GM18498 (cell line): ENCODE measurements at regions not wholly inside any gene's neighbourhood (a gene's known extent, or its start where the extent isn't known, plus 50 kb on each side); places are given as distances from the start of the nearest gene placed in this dataset.

ENCODE experiments used
- ATAC-seq: cut with Tn5 transposase; IDR thresholded peaks from one replicate; pipeline ENCODE4 v1.9.1; 2021; ENCODE audit warnings: mild to moderate bottlenecking, moderate library complexity; ENCODE audit not compliant: unreplicated experiment

DNA sequence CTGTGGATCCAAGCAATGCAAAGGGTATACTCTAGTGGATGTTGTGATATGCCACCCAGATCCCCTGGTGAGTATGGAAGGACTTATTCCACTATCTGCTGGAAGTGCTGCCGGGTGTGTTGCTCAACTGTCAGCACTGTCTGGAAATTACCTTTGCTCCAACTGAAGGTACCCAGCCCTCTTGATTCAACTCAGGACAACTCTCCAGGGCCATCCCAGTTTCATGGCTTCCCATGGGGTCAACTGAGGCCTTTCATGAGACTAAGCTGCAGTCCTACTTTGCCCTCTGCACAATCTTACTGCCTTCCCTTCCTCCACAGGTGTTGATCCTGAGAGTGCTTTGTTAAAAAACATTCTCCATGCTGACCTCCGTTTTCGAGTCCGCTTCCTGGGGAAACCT is 99.8 kb downstream of the SPRY1 start:
- no peak for ATAC-seq

DNA sequence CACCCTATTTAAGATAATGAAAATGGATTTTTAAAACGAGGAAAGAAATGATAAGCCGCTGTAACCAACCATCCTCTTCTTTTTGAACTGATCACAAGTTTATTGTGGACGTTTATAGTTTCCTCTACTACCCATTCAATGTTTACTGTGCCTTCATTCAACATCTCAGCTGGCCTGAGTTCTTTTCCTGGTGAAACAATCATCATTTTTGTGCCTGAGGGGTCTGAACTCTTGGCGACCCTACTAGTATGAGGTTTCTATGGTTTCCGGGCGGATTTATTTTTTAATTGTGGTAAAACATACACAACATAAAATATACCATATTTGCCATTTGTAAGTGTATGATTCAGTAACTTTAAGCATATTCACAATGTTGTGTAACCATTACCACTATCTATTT is 100.7 kb downstream of the SPRY1 start:
- ATAC-seq: no peak

DNA sequence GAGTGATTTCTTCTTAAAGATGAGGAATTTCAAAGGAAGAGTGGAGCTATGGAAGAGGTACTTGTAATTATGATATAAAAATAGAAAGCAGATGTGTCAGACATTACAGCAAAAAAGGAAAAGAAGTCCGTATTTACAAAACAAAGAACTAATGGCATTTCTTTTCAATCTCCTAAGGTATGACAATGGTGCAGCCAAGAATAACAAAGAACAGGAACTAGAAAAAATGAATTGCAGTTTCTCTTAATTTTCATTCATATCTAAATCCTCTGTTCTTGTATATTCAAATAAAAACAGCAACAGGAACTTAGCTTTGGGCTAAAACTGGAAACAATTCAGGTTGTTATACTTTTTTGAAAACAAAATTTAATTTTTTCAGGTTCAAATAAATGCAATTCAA is 105.1 kb downstream of the SPRY1 start:
- no peak for ATAC-seq

DNA sequence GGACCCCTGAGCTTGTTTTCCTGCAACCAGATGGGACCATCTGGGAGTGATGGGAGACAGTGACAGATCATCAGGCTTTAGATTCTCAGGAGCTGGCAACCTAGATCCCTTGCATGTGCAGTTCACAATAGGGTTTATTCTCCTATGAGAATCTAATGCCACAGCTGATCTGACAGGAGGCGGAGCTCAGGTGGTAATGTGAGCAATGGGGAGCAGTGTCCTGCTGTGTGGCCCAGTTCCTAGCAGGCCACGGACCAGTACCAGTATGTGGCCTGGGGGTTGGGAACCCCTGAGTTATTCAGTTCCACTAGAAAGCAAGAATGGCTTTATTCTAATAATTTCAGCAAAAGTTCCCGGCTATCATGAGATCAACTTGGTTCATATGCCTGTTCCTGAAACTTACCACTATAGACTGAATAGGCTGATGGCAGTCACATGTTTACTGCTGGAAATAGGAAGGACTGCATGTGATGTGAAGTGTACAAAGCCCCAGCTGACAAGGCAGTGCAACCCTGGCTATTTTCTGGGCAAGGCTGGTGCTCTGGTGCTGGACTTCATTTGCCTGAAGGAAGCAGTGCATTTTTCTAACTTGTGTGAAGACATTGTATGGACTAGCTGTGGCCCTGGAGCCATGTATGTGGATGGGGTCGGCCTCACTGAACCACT is 107.2 kb downstream of the SPRY1 start:
- ATAC-seq: no peak

DNA sequence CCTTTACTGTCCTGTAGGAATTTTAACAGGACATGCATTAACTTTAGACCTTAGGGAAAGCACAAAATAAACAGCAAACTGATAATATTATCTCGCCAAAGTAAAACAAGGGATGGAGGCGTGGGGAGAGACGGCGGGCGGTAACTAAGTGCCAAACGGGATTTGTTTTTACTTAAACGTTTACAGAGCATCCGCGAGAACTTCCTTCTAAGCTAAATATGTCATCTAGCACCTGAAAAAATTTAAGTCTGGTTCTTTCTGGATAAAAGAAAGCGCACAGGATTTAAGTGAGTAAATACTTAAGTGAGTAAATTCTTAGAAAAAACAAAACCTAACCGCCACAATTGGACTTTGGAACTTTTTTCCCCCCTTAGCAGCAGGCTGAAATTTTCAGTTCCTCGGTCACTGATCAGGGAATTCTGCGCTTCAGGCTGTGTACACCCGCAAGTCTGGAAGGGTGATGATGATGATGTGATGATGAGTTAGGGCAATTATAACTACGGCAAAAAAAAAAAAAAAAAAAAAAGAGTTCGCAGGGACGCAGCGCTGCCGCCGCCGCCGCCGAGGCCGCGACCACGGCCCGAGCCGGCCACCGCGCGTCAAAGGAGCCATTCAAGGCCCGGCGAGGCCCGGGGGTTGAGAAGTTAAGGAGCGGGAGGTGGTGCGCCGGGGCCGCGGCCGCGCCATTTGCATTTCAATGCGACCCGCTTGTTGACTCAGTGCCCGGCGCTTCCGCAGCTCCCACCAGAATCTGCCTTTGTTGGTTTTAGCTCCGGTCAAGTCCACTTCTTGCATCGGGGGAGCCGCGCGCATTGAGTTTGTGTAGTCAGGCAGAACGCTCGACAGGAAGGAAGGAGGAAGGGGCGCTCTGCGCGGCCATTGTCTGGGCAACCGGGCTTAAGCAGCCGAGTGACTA is 108.8 kb downstream of the SPRY1 start:
- ATAC-seq: peak; percentile 74

DNA sequence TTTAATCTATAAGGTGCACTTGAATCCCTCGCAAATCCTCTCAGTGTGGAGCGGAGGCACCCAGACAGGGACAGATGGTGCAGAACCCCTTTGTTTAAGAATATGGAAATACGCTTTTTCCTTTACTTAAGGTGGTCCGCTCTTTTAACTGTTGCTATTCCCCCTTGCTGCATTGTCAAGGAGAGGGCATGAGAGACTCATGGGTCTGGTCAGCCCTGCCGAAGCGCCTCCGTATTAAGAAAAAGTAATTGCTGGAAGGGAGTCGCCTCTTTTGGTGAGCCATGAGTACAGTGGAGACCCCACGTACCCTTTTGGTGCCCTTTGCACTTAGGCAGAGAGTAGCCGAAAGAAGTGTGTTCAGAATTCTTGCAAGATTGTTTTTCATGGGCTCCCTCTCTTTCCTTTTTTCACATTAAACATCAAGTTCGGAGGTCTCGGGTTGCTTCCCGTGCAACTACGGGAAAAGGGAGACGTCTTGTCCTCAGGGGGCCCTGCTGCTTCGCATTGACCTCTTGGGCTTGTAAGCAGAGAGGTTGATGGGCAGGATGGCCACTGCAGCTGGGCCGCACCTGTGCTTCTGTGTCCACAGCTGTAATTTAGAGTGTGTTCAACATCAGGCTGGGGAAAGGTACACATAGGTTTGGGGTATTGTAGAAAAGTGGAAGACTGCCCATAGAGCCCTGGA is 109.6 kb downstream of the SPRY1 start:
- ATAC-seq: no peak

DNA sequence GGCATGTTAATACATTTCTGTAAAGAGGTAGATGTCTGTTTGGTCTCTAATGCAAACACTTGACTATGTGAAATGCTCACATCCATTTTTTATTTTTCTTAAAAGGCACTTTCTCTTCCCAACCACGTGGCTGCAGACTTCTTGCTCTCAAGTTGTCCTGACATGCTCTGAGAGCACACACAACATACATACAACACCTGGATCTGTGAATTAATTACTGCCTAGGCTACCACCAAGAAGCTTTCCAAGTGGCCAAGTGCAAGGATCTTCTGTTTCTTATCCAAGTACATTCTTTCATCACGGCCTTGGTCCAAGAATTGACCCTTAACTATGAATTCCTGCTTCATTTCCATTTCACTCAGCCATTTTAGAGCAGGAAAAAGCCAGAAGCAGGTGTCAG is 110.8 kb downstream of the SPRY1 start:
- ATAC-seq: no peak

DNA sequence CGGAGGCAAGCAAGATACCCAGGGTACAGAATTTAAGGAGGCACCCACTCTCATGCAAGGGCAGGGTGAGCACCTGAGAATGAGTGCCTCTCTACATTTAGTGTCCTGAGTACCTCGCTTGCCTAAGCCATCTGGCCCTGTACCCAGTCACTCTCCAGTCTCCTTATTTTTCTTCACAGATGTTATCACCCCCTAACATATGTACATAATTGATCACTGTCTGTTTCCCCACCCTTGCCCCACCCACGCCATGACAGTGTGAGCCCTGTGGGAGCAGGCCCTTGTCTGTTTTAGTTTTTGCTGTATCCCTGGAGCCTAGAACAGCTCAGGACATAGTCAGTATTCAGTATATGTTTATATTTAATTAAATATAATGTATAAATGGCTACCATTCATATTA is 113.6 kb downstream of the SPRY1 start:
- ATAC-seq: no peak

DNA sequence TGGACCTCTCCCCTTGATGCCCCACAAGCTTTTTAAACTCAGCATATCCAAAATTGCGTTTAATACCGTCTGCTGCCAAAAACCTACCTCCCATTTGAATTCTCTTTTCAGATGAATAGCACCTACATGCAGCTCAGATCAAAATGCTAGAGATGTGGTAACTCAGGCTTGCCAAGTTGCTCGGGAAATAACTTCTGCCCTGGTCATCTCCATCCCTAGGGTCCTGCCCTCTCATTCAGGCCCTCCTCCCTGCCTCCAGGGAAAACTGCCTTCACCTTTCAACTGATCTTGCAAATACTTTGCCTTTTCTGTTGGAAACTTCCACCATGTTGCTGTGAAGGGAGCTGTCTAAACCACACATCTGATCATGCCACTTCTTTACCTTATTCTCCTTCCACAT is 114.1 kb downstream of the SPRY1 start:
- no peak for ATAC-seq

DNA sequence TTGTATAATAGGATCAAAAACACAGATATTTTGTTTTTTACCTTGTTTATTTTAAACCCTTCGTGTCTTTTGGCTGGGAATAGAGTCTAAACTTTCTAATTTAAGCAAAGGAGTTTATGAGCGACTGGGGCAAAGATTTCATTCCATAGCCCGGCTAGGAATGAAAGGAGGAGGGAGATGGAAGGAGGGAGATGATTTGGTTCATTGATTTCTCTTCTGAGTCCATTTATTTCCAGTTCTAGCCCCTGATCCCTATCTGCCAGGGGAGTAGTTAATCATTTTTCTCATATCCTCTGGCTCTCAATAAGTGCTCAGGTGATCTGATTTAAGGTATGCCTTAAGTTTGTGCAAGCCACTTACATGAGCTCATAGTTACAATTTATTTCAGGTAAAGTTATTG is 120.0 kb downstream of the SPRY1 start:
- ATAC-seq: no peak

DNA sequence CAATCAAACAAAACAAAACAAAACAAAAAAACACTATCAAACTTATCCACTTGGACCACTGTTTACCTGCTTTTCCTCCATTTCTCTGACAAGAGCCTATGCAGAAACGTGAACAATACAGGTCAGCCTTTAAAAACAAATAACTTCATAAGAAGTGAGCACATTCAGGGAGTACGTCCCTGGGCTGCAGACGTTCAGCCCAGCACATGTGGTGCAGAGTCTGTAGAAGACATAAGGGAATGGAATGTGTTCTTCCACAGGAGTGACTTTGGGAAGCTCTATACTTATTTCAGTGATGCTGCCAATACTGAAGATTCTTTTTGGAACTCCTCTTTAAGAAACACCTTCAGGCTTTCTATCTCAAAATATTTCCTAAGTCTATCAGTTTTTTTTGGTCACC is 120.6 kb downstream of the SPRY1 start:
- ATAC-seq: no peak

DNA sequence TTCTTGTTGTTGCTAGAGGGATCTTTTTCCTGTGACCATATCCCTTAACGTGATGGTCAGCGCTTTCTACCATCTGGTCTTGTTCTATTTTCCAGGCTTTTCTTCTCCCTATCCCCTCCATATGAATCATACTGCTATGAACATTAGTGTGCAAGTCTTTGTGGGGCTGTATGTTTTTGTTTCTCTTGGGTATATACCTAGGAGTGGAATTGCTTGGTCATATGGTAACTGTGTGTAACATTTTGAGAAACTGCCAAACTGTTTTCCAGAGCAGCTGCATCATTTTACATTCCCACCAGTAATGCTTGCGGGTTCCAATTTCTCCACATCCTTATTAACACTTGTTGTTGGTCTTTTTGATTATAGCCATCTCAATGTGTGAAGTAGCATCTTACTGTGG is 121.4 kb downstream of the SPRY1 start:
- no peak for ATAC-seq

DNA sequence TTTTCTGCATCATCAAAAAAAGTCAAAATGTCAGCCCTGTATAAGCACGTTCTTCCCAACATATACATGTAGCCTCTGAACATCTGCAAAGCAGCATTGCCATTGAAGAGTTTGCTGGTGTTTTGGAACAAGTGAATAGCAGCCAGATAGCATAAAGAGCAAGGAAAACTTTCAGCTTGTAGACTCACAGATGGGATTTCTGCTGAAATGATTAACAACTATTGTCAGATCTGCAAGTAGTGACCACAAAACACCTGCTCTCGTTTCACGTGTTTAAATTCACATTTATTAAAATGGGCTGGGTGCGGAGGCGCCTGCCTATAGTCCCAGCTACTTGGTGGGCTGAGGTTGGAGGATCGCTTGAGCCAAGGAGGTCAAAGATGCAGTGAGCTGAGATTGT is 123.7 kb downstream of the SPRY1 start:
- no peak for ATAC-seq

DNA sequence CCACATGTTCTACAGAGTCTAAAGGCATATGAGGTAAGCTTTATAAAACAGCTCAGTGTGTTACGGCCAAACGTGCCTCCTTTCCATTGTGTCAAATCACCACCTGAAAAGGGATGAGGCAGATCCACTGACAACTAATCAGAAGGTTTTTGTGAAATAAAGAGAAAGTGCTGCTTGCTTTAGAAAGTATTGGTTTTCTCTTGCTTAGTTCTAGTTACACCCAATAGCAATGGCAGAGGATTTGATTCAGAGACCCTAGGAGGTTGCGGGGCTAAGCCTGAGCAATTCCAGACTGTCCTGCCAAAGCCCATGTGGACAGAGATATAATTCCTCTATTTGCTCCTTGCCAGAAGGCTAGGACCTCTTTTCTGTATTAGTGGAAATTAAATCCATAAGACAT is 125.5 kb downstream of the SPRY1 start:
- ATAC-seq: no peak

DNA sequence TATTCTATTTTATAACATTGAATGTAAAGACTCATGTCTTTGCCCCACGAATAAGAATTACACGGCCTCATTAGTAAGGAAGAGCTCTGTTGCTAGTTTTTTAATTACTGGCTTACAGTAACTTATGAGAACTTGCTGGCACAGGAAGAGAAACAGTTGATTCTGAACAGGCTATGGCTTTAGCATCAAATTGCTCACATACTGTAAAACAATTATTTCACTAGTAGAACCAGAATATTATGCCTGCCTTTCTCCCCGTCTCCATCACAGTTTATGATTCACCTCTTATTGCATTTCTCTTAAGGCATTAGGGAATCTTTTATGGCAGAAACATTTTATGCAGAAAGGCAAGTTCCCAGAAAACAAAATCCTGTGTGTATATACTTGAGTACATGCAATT is 126.1 kb downstream of the SPRY1 start:
- ATAC-seq: no peak

DNA sequence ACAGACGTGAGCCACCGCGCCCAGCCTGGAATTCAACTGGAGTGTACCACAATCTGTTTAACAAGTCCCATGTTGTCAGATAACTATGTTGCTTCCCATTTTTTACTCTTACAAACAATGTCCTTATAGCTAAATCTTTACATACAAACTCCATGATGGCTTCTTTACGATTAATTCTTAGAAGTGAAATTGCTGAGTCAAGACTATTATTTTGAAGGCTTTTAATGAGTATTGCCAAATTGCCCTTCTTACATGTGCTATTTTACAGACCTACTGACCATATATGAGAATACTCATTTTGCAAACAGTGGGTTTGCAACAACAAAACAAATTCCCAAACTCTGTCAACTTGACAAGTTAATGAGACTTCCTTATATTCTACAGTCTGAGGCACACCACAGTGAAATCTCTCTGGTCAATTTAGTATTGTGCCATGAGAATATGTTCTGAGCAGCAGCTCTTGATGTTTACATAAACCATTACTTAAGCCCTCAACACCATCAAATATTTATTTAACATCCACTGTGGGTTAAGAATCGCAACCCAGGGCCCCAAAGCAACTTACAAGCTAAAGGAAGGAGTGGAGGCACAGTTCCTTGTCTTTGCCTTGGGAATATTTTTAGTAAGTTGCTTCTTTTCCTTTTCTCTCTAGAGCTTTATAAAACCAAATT is 128.5 kb downstream of the SPRY1 start:
- no peak for ATAC-seq

DNA sequence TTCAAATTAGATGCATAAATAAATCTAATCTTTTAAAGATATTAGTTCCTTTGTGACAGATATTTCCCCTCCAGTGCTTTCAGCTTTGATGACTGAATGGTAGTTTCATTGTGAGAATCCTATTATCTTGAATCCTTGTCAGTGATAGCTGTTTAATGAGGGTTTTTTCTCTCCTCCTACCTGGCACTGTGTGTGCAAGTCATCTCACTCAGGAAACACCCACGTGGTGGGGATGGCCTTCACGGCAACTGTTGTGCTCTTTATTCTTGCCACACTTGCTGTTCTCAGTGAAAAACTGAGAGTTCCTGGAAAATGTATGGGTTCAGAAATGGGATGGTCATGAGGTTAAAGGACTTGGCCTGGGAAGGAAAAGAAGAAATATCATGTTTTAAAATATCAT is 129.9 kb downstream of the SPRY1 start:
- ATAC-seq: no peak

DNA sequence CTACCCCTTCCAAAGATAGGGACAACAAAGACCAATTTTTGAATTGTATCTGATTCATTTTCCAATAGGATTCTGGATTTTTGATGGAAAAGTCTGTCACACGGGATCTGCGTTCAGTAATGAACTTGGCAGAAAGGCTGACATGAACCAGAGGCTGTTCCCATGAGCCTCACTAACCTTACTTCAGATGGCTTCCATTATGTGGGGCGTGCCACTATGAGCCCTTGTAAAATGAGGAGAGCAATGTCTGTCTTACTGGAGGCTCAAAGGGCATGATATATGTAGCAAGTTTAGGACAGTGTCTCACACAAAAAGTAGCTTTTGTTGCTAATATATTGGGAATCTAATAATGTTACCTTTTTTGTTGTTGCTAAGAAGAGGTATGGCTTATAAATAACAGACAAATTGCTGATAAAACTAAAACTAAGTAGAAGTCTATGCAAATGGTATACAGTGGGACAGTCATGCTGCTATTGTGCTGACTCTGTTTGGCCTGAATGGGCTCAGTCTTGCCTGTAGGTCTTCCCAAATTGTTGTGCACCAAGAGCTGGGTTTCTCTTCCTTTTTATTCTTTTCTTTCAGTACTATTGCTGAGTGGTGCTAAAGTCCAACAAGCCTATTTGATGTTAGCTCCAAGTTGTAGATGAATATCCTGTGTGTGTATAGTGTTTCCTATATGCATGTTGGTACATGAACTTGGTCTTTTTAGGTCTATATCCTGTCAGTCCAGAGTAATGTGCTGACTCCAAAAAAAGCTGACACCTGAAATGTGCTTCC is 132.1 kb downstream of the SPRY1 start:
- ATAC-seq: no peak

DNA sequence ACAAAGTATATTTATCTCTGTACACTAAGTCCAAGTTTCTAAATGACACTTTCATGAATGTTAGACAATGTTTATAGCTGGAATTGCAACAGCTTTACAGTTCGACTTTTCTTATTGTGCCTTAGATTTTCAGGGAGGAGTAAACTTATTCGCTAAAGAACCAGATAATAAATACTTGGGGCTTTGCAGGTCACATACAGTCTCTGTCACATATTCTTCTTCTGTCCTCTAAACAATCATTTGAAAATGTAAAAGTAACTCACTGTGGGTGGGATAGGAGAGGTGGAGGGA is 132.6 kb downstream of the SPRY1 start:
- ATAC-seq: no peak

DNA sequence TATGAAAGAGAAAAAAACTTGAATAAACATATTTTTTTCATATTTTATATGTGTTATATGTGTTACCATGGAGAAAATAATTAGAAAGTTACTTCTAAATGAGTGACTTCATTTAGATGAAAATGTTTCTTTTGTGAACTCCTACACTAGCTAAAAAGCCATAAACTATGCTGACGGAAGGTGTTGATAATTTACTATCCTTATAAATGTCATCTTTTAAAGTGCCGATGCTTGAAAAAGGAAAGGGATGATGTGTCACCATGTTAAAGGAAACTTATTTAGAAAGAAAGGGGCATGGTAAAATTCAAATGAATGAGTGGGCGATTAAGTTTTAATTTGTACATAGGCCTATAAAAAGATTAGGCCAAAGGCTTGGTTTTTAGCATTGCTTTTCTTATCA is 133.8 kb downstream of the SPRY1 start:
- ATAC-seq: no peak
